ENCODE measurements at regions not wholly inside any gene's neighbourhood (a gene's known extent, or its start where the extent isn't known, plus 50 kb on each side); places are given as distances from the start of the nearest gene placed in this dataset.

DNA sequence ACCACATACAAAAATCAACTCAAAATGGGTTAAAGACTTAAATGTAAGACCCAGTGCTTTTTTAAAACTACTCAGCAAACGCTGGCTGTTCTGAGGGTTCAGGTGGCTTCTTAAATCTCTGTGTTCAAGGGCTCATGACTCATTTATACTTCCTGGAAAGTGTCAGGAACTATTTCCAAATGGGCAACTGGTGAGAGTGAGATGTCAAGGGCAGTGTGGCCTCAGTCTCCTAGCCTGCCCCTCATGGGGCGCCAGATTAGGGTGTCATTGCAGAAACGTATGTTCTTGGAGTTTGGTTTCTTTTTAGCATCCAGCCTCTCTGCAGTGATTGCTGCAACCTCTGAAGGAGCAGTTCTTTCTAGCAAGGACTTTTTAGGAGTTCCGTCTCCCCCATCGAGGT lies 485.4 kb downstream of the TNS1 start:
- DNase-seq: no peak

DNA sequence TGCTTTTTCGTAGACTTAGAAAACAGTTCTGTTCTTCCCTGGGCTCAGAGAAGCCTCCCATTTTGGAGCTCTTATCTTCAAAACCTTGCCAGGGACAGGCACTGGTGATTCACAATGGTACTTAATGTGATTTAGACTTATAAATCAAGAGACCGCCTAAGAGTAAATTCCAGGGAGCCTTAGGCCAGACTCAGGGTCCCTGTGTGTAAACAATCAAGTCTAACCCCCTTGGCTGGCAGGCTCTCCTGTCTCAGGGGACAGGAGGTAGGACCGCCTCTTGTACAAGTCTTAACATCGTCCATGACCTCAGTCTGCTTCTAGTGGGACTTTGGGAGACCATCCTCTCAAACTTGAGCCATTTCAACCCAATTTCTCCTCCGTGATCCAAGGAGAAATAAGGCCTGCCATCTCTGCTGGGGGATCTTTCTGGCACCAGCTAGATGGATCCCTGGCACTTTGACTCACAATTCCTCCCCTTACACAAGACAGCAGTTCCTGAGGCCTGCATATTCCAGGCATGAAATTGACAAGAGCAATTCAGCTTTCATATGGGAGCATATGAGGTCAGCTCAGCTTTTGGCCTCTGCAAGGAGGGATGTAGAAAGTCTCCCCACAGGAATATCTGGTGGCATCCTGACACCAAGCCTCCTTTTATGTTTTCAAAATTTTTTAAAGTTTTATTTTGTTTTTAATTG lies 487.0 kb downstream of the TNS1 start:
- no peak for DNase-seq

DNA sequence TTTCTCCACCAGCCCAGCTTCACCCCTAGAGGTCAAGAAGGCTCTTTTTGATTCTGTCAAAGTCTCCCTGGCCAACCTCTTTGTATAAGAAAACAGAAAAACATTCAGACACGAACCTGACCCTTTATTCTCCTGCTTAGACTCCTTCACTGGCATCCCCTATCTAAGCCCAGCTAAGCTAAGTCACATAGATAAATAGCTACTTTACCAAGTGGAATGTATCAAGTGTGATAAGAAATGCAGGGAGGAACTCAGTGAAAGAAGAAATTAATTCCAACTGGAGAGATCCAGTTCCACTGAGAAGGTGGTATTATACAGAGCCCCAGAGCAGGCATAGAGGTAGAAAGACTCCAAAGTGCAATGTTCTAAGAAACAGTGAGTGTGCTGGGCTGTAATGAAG lies 489.5 kb downstream of the TNS1 start:
- DNase-seq: no peak

DNA sequence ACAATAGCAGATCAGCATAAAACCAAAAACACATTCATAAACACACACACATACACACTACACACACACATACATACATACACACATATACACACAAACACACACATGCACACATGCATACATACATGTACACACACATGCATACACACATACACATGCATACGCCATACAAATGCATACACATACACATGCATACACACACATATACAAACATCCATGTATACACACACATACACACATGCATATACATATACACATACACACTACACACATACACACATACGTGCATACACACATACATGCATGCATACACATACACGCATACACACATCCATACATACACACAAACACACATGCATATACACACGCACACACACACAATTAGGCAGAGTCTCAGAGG lies 490.1 kb downstream of the TNS1 start:
- no peak for DNase-seq

DNA sequence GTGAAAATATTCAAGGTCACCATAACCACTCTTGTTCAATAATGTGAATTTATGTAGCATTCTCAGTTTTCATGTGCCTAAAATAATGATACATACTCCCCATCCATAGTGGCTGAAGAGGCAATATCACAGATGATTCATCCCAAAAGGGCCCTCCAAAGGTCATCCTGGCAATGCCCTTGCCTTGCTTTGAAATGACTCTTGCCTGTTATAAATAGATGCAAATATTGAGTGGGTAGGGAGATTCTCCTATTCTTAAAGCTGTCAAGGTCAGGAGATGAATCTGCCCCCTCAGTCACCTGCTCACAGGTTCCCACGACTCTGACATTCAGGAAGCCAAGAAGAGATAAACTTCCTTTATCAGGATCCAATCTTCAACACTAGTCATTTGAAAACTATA lies 490.5 kb downstream of the TNS1 start:
- DNase-seq: no peak

DNA sequence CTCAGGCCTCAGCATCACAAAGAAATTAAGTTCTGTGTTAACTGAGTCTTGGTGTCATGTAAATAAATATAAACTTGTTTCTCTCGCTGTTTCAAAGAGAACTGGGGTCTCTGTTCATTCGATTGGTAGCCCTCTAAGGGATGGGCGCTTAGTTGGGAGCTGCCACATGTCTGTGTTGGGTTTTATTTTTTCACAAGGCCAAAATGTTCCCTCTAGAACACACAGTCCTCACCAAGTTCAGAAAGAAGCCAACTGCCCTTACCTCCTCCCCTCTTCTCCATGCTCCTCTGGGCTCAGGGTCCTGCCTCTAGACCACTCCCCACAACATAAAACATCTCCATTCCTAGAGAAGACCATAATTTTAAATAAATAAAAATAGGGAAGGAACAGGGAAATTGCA lies 490.9 kb downstream of the TNS1 start:
- DNase-seq: no peak

DNA sequence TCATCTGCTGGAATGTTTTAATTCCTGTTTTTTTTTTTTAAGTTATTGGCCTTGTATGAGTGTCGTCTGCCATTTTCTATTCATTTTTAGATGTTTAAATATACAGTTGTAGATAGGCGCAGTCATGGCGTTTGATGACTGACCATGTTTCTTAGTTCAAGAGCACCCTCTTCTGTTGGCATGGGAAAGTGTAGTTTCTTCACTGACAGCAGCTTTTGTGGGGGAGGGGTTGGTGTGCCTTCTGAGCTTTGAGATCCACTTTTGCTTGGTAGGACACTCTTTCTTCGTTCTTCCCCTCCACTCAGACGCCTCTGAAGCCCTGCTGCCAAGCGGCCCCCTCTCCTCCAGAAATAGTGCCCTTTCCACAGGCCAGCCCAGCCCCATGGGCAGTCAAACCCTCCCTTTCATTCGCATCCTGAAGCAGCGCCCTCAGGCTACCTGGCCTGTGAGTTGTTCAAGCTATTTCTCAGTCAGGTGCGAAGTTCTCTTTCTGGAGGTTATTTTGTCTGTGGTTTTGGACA lies 492.0 kb downstream of the TNS1 start:
- peak; percentile 52 to 54 for DNase-seq

DNA sequence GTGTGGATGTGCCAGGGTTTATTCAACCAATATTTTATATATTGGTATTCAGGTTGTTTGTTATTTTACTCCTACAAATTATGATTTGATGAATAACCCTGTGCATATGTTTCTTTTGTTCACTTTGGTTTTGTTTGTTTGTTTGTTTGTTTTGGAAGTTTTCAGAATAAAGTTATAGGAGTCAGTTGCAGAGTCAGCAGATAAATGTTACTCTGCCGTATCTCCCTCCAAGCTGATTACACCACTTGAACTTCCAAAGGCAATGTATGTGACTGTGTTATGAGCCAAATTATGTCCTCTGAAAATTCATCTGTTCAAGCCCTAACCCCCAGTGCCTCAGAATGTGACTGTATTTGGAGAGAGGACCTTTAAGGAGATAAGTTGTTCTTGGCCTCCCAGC lies 497.5 kb downstream of the TNS1 start:
- DNase-seq: no peak

DNA sequence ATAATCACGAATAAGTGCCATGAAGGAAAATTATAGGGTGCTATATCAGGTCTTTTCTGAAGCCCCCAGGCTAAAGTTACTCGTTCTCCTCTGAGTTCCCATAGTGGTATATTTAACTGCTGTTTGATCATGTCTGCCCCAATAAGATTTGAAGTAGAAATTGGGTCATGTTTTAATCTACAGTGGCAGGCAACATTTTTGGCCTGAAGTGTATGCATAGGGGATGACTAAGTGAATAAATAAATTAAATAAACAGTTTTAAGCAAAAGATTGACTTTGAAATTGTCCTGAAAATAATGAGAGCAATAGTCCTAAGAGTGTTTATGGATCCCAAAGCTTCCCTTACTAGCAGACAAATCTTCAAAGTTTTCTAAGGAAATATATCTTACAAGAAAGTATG lies 500.9 kb downstream of the TNS1 start:
- no peak for DNase-seq

DNA sequence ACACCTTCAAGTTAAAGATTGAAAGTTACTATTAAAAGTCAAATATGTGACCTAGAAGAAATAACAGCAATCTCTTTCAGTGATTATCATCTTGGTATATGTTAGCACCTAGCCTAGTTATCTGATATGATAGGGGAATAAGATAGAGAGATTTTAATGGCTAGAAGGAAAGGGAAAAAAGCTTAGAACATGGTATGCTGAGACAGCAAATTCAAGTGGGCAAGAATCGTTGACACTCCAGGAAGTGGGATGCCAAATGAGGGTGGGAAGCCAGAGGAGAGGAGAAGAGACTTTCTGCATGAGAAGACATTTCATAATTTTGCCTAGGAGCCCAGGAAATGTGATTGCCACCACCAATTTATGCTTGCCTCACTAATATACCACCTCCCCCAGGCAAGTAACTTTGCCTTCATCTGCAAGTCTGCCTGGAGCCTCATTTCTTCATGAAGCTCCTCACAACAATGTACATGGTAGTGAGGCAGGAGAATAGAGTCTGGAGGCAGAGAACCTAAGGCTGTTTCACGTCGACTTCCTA lies 504.9 kb downstream of the TNS1 start:
- no peak for DNase-seq

DNA sequence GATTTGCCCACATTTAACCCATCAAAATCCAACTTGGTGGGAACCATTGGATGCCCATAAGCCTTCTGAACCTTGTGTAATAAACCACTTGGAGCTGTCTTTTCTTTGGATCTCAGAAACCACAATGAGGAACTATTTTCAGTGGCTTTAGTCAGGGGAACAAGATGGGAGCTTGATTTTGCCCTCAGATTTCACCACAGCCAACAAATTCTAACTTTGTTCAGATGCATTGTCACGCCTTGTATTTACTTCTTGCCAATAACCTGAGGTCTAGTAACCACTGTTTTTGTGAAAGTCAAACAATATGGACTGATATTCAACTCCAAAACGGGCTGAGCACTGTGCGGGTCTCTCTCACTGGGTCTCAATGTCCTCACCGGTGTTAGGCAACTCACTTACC lies 508.2 kb downstream of the TNS1 start:
- DNase-seq: peak; percentile 6 to 7

DNA sequence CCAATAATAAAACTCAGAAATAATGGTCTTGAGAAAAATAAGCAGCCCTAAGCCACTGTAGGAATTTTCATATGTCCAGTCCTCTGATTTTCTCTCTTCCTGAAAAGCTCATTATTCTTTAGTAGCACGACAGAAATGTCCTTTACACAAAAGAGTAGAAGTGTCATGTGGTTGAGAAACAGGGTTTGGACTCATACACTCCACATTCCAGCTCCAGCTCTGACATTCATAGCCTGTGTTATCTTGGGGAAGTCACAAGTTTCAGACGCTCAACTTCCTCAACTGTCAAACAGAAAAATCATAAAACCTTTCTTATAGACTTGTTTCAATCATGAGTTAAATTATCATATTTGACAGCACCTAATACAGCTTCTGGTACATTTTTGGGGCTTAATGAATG lies 511.5 kb downstream of the TNS1 start:
- DNase-seq: no peak

DNA sequence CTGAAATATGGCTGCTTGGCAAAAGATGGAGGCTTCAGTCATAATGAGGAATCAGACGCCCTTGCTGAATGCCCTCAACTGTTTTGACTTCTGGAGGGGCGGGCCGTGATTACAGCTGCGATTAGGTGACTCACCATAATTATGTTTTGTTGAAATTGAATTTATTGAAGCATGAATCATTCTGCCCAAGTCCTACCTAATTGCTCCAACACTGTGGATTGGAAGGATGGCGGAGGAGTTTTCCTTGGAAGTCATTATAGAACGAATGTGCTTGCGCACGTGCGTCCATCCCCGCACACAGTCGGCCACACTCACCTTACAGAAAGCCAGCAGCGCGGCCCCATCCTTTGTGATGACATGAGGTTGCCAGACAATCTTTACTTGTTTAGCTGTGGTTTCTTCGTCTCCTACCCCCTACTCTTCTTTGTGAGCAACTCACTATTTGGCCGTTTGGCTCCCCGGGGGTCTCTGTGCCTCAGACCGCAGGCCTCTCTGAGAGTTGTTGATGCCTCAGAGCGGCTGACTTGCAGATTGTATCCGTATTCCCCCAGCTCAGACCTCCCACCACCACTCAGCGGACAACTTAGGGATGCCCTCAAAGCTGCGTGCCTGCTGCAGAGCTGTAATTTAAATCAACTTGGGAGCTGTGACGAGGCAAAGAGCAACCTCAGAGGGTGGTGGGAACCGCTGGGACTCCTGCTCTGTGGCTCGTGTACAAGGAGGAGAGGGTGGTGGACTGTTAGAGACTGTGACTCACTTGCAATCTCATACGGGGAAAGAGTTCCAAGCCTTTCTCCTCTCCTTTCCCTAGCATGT lies 513.4 kb downstream of the TNS1 start:
- DNase-seq: no peak

DNA sequence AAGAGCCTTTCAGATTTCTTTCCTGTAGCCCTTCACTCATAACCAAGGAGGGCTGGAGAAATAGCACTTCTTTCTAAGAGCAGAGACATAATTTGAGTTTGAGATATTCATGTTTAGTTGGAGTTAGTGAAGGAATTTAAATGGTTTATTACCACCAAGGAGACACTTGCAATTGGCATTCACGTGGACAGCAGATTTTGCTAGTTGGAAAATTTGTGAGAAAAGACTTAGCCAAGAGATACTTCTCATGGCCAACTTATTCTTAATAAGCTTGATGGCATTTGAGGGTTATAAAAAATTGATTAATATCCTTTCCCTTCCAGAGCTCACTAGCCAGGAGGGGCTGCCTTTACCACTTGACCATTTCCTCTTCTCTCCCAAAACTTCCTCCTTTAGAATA lies 518.7 kb downstream of the TNS1 start:
- no peak for DNase-seq

DNA sequence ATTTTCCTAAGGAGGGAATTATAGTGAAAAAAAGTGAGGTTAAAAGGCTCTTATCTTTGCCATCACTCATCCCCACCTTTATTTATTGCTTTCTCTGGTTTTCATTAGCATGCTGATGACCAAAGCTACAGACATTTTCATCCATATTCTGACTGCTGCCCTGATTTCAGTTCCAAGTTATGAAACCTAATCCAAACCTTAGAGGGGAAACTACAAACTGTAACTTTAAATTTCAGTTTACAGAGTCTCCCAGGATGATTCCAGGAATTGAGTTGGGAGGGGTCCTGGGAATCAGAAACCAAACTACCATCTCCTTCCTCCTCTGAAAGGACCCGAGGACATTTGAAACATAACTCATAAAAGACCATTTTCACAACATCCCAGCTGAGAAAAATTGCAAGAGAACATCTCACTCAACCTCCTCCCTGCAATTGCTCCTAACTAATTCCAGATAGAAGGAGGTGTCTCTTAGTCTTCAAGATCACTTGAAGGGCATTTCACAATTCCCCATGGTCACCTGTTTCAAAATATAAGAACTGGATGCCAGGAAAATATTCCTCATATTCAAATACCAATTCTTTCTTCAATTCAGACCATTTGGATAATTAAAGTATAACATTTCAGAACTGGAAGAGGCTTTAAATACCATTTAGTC lies 520.6 kb downstream of the TNS1 start:
- DNase-seq: no peak

DNA sequence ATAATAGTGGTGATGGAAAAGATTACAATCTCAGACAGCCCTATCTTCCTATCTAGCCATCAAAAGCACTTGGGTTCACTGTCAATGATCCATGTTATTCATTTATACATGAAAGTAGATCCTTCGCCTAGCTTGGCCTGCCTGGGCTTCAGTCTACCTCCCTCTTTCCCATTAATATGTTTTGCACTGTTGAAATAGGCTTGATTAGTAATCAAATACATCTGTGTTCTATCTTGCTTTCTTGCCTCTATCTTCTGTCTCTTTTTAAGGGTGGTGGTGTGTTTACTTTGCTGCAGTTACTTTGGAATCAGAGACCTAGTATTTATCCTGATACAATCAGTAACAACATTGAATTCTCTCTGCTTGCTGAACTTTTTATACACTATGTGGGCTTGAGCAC lies 521.2 kb downstream of the TNS1 start:
- DNase-seq: no peak

DNA sequence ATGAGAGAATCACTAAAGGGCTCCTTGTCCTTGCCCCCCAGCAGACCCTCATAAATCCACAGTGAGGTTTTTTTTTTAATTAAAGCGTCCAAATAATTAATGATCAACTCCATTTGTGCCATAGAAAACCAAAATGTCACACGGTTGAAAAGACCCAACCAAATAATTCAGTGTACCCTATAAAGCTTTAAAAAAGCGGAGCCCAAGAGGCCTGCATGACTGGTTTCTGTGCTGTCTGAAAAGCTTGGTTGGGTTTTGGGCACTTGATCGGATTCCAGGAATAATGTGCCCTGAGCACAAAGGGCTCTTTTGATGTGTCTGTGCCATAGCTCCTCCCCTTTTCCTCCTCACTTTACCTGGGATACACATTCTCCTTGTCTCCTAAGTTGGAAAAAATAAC lies 523.2 kb downstream of the TNS1 start:
- no peak for DNase-seq

DNA sequence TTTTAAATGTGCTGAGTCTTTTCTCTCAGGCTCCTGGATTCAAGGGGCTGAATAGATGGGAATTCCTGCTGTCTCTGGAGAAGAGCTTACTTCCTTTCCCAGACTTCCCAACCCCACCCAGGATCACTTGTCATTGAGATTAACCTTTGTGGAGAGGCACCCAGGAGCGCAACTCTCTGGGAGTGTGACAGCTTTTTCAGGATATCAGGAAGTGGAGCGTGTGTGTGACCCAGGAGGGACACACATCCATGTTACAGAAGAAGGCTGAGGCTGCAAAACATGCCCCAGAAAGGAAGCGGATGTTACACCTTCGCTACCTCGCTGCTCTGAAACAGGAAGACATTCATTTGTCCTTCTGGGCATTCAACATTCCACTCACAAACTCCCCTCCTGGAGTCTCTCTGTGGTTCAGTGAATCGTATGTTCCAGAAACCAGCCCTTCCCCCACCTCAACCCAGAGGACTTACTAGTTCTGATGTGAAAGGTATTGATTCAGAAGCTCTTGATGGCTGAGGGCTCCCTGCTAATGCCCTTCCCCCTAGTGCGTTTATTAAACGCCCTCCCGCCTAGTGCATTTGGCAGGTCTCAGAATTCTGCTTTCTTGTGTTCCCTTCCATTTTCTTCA lies 523.9 kb downstream of the TNS1 start:
- no peak for DNase-seq

DNA sequence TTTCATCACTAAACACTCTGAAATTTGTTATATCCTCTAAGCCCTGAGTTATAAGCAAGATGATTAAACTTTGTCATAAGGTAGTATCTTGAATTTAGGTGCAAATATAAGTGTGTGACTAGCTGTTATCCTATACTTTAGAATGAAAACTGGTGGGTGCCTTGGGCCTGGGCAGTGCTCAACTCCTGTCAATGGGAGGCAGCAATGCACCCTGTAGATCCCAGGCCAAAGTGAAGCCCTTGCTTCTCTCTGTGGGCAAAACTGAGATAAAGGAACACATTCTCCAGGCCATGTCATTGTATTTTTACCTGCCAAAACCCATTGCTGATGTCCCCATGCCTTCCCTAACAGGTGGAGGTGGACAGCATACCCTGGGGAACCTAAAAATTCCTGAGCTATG lies 525.2 kb downstream of the TNS1 start:
- no peak for DNase-seq

DNA sequence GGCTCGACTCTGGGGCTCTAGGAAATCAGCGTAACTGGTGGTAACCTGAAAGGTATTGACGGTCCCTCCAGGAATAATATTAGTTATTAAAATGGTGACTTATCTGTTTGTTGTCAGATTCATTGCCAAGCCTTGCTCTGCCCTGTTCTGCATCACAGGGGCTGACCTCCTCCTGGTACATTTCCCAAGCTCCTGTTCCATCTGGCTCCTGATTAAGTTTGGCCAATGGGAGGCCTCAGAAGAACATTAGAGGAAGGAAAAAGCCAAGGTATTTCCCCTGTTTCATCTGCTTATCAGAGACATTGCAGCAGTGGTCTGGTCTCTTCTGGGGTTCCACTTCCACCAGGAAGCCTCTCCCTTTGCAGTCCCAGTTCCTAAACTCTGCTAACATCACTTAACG lies 527.0 kb downstream of the TNS1 start:
- no peak for DNase-seq

DNA sequence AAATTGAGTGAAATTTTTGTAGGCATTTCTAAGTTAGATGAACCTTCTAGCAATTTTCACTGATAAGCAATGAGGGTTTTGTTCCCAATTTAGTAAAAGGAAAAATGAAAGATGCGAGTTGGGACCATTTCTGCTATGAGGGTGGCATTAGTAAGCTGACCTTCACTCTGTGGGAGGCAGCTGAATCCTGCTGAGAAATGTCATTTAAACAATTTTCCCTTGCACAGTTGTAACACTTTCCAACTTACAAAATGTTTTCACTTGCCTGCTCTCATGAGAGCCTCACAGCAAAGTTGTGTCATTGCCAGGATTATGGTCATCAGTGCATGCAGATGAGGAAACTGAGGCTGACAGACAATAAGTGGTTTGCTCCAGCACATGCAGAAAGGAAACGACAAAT lies 527.7 kb downstream of the TNS1 start:
- no peak for DNase-seq

DNA sequence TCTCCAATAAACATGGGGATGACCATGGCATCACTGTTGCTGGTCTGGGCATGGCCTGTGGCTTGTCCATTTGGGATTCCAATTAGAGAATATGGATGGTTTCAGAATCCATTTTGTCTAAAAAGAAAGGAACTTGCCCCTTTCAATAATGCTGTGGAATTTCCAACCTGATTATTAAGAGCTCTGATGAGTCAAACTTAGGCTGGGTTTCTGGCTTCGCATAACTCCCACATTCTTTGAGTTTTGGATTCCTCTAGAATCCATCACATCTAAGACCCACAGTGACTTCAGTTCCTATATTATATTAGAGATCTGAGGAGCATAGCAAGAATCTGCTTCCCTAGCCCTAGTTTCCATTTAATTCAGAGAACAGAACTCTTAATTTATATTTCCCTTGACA lies 531.5 kb downstream of the TNS1 start:
- DNase-seq: no peak

DNA sequence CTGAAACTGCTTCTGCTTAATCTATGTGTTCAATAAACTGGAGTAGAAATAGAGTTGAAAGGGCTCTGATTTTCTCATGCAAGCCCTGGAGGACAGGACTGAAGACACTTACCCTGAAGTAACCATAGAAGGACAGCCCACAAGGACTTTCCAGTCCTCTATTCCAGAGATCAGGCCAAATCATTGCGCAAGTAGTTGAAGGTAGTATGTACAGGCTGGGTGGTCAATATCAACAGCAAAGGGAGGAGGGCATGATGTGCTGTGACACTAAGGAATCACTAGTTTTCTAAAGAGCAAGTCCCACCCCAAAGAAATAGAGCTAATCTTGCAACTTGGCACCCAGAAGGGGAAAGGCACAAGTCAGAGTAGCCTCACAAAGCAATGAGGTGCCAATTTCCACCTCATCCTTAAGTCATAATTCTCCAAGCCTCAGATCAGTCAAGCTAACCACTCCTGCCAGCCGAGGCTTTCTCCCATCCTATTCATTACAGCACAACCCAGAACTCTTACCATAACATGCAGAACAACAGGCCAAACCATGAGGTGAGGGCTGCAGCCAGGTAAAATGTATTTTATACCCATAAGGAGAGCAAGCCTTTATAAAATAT lies 533.5 kb downstream of the TNS1 start:
- no peak for DNase-seq
